Panc1 (cell line): ENCODE measurements at regions not wholly inside any gene's neighbourhood (a gene's known extent, or its start where the extent isn't known, plus 50 kb on each side); places are given as distances from the start of the nearest gene placed in this dataset.

Source experiments
- ATAC-seq: fragments of 200-7000 bp; cut with Tn5 transposase; 2 replicates; pipeline ENCODE4 v1.9.1; 2020; ENCODE audit warnings: mild to moderate bottlenecking, moderate library complexity
- BruUV-seq: library from RNA; stranded (reverse); fragments of 400-500 nt; replicated peaks from 2 replicates; lab custom pipeline; 2021; lab: Mats Ljungman, UMichigan
- CTCF ChIA-PET: fragments of 300-600 bp; sonication (Branson Sonifier 250); formaldehyde crosslinking; loops from one replicate; lab custom pipeline; 2022; ENCODE audit warnings: antibody characterized with exemption; lab: Charles Lee
- POLR2A ChIA-PET: fragments of 300-600 bp; sonication (Branson Sonifier 250); formaldehyde crosslinking; loops from one replicate; lab custom pipeline; 2022; ENCODE audit warnings: antibody characterized with exemption; lab: Charles Lee
- DNase-seq: peaks from one replicate; pipeline ENCODE4 v3.0.0-alpha.2; 2010; ENCODE audit warnings: low read depth, low spot score
- H3K27ac ChIP-seq: 2 replicates; pipeline ENCODE4 v1.5.1; 2011; ENCODE audit warnings: mild to moderate bottlenecking, low read length, inconsistent platforms
- H3K27me3 ChIP-seq: fragments of 200-500 bp; sonication (Bioruptor generic); 2 replicates; pipeline ENCODE4 v1.6.0; 2014; ENCODE audit warnings: low read length, inconsistent platforms; ENCODE audit not compliant: control insufficient read depth, insufficient read depth
- H3K36me3 ChIP-seq: fragments of 200-500 bp; sonication (Bioruptor generic); 2 replicates; pipeline ENCODE4 v1.5.1; 2014; ENCODE audit warnings: inconsistent platforms, mild to moderate bottlenecking, low read length, moderate library complexity; ENCODE audit not compliant: control insufficient read depth, insufficient read depth
- H3K4me1 ChIP-seq: 2 replicates; pipeline ENCODE4 v1.5.1; 2011; ENCODE audit warnings: inconsistent platforms, mild to moderate bottlenecking, low read length, moderate library complexity; ENCODE audit not compliant: control insufficient read depth, insufficient read depth
- H3K4me3 ChIP-seq, 2 experiments: 2 replicates each; pipeline ENCODE4 v1.5.1; 2011 to 2012; ENCODE audit warnings: low read depth in 2 of 2, low read length in 2 of 2, mild to moderate bottlenecking in 2 of 2, inconsistent platforms in 1 of 2, moderate library complexity in 1 of 2
- H3K9me3 ChIP-seq: fragments of 200-500 bp; sonication (Bioruptor generic); 2 replicates; pipeline ENCODE4 v1.5.1; 2014; ENCODE audit warnings: low read depth, mild to moderate bottlenecking, inconsistent platforms, low read length, moderate library complexity; ENCODE audit not compliant: control insufficient read depth, insufficient read depth
- POLR2AphosphoS5 ChIP-seq: IDR thresholded peaks from 2 replicates; pipeline ENCODE4 v1.6.1; 2012; ENCODE audit warnings: mild to moderate bottlenecking, low read depth, low read length, moderate library complexity
- SIN3A ChIP-seq: IDR thresholded peaks from 2 replicates; pipeline ENCODE4 v1.6.1; 2012; ENCODE audit warnings: low read depth, mild to moderate bottlenecking, low read length, moderate library complexity, borderline replicate concordance; ENCODE audit not compliant: insufficient read depth
- TCF7L2 ChIP-seq: IDR thresholded peaks from 2 replicates; pipeline ENCODE4 v1.6.1; 2011; ENCODE audit warnings: mild to moderate bottlenecking, low read depth, low read length, inconsistent platforms
- in situ Hi-C: cut with HindIII; loops from 2 replicates; pipeline ENCODE4 v1.10.0; 2016; ENCODE audit warnings: low sequenced_read_pairs, low pct_unique_long_range_greater_than_20kb
- intact Hi-C: fragments of 100-400 bp; cut with micrococcal nuclease; formaldehyde crosslinking; loops from one replicate; pipeline ENCODE4 v1.10.0; 2022; ENCODE audit not compliant: unreplicated experiment
- TF ChIP-seq, protein P1 (sequence below): fragments of 450-650 bp; IDR thresholded peaks from 2 replicates; pipeline ENCODE4 v1.5.1; 2017; ENCODE audit warnings: mild to moderate bottlenecking
- TF ChIP-seq, protein P2 (sequence below), 2 experiments: IDR thresholded peaks; 2 replicates each; pipeline ENCODE4 v1.6.1; 2011 to 2012; ENCODE audit warnings: low read depth in 2 of 2, control low read depth in 1 of 2, low read length in 1 of 2, mild to moderate bottlenecking in 1 of 2, moderate library complexity in 1 of 2; ENCODE audit not compliant: insufficient read depth in 1 of 2

DNA sequence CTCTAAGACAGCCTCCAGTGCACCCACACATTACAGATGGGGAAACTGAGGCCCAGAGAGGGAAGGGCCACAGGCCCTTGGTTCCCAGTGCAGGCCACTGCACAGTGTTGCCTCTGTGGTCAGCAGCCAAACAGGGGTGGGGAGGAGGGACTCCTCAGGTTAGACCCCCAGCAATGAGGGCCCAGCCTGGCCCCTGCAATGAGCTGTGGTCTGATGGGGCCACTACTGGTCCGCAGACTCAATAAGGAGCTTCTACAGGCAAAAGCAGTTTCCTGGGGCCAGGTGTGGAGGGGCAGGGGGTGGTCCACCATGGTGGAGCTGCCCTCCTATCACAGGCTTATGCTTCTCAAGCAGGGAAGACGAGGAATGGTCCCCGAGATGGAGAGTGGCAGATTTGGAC lies 87.6 kb downstream of the HS1BP3 start:
- in situ Hi-C loops = no loop called here
- Histone ChIP-seq H3K4me3 (no peak overlapping the region), H3K9me3 (no peaks in the 10 kb centered on the region)

DNA sequence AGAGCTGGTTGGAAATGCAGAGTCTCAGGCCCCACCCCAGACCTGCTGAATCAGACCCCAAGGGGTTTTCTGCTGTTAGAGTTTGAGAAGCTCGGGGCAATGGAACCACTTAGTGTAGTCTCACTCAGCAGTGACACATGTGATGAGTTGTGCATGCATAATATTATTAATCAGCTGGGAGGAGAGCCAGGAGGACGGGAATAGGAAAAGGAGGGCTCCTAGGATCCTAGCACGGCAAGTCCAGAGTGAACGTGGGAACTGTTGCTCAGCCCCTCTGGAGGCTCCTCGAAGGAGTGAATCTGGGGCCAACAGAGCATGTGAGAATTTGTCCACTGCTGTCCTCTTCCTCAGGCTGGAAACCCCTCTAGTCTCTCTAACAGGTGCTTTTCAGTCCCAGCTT lies 87.1 kb downstream of the HS1BP3 start:
- Histone ChIP-seq H3K27me3 (no peaks in the 10 kb centered on the region), H3K27ac (no peak overlapping the region), H3K4me1 (no peaks in the 10 kb centered on the region), H3K4me3 (no peak overlapping the region), H3K9me3 (no peaks in the 10 kb centered on the region), H3K36me3 (no peaks in the 10 kb centered on the region)
- DNase-seq (no peak), ATAC-seq (no peak)
- ChIA-PET POLR2A (no interaction called here), CTCF (interaction anchor here (1.1 kb wide), 1 partner anchor 152 kb away, joined by 13 read pairs; no protein-coding TSS in a partner anchor)
- intact Hi-C loops = no loop called here
- TF ChIP-seq POLR2AphosphoS5 (no peak), TCF7L2 (no peak), SIN3A (no peak)
- TF ChIP-seq, protein P1, sequence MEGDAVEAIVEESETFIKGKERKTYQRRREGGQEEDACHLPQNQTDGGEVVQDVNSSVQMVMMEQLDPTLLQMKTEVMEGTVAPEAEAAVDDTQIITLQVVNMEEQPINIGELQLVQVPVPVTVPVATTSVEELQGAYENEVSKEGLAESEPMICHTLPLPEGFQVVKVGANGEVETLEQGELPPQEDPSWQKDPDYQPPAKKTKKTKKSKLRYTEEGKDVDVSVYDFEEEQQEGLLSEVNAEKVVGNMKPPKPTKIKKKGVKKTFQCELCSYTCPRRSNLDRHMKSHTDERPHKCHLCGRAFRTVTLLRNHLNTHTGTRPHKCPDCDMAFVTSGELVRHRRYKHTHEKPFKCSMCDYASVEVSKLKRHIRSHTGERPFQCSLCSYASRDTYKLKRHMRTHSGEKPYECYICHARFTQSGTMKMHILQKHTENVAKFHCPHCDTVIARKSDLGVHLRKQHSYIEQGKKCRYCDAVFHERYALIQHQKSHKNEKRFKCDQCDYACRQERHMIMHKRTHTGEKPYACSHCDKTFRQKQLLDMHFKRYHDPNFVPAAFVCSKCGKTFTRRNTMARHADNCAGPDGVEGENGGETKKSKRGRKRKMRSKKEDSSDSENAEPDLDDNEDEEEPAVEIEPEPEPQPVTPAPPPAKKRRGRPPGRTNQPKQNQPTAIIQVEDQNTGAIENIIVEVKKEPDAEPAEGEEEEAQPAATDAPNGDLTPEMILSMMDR = no peak
- TF ChIP-seq, protein P2, sequence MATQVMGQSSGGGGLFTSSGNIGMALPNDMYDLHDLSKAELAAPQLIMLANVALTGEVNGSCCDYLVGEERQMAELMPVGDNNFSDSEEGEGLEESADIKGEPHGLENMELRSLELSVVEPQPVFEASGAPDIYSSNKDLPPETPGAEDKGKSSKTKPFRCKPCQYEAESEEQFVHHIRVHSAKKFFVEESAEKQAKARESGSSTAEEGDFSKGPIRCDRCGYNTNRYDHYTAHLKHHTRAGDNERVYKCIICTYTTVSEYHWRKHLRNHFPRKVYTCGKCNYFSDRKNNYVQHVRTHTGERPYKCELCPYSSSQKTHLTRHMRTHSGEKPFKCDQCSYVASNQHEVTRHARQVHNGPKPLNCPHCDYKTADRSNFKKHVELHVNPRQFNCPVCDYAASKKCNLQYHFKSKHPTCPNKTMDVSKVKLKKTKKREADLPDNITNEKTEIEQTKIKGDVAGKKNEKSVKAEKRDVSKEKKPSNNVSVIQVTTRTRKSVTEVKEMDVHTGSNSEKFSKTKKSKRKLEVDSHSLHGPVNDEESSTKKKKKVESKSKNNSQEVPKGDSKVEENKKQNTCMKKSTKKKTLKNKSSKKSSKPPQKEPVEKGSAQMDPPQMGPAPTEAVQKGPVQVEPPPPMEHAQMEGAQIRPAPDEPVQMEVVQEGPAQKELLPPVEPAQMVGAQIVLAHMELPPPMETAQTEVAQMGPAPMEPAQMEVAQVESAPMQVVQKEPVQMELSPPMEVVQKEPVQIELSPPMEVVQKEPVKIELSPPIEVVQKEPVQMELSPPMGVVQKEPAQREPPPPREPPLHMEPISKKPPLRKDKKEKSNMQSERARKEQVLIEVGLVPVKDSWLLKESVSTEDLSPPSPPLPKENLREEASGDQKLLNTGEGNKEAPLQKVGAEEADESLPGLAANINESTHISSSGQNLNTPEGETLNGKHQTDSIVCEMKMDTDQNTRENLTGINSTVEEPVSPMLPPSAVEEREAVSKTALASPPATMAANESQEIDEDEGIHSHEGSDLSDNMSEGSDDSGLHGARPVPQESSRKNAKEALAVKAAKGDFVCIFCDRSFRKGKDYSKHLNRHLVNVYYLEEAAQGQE (IDR thresholded peaks at IDR 0.05; ENCODE audit: insufficient read depth in 1 of 2, low read depth in 2 of 2, low read length in 1 of 2) = no peak
- no TSS peak for BruUV-seq
- in situ Hi-C loops = no loop called here

More for the DNA sequence above, 87.6 kb downstream of the HS1BP3 start:
- no peaks in the 10 kb centered on the region for H3K36me3 ChIP-seq
- no peaks in the 10 kb centered on the region for H3K4me1 ChIP-seq
- intact Hi-C loops = no loop called here
- no TSS peak for BruUV-seq
- POLR2A ChIA-PET = no interaction called here
- DNase-seq (no peak), ATAC-seq (no peak)
- TF ChIP-seq, protein P1 = no peak
- TF ChIP-seq SIN3A (no peak), POLR2AphosphoS5 (no peak), TCF7L2 (no peak)
- TF ChIP-seq, protein P2 (IDR thresholded peaks at IDR 0.05; ENCODE audit: insufficient read depth in 1 of 2, low read depth in 2 of 2, low read length in 1 of 2) = no peak
- no peak overlapping the region for H3K27ac ChIP-seq
- H3K27me3 ChIP-seq = no peaks in the 10 kb centered on the region
- CTCF ChIA-PET = interaction anchor here (1.1 kb wide), 1 partner anchor 152 kb away, joined by 13 read pairs; no protein-coding TSS in a partner anchor
